ENCODE measurements at regions not wholly inside any gene's neighbourhood (a gene's known extent, or its start where the extent isn't known, plus 50 kb on each side); places are given as distances from the start of the nearest gene placed in this dataset.

DNA sequence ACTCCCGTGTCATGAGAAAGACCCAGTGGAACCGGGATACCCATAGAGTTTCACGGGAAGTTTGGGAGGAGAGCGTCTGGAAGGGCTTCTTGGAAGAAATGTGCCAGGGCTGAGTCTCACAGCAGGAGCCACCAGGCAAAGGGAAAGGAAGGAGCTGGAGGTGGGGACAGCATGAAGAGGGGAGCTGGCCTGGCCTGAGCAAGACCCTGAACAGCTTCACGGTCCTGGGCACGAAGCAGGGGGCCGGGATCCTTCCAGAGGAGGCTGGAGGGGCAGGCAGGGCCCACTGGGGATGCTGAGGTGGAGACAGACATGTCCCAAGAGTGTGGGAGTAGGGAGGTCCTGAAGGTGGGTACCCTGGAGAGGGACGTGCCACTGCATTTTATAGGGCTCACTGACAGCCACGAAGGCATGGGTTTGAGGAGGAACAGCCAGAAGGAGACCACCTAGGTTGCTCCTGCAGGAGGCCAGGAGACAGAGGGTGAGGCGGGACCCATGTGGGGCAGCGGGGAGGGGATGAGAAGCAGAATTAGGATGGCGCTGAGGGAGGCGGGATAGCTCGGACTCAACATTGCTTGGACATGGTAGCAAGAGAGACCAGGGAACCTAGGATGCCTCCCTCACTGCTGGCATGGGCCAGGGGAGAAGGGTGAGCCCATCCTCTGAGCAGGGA is 168.1 kb upstream of the ID2 start:
- Histone ChIP-seq H3K9ac (ENCODE audit: low read depth, low read length, poor library complexity, severe bottlenecking) (peak overlapping the region; percentile 84), H3K9me3 (ENCODE audit: insufficient read depth, low read depth, low read length) (peaks cover 14% of the 10 kb centered on the region; the same call in 1 of the 2 replicates), H3K9me2 (replicated peaks; ENCODE audit: low read depth, low read length) (no peaks in the 10 kb centered on the region), H3K27me3 (ENCODE audit: insufficient read depth, low read length, poor library complexity, severe bottlenecking) (no peaks in the 10 kb centered on the region), H3K36me3 (ENCODE audit: insufficient read depth, low read length) (no peaks in the 10 kb centered on the region), H2AFZ (ENCODE audit: low read length) (no peak overlapping the region), H3K4me3 (ENCODE audit: low read length, poor library complexity, severe bottlenecking) (no peak overlapping the region), H3F3A (ENCODE audit: low read depth) (peaks cover 17% of the 10 kb centered on the region), H4K20me1 (ENCODE audit: insufficient read depth, low read length, poor library complexity, severe bottlenecking) (no peaks in the 10 kb centered on the region), H3K4me1 (ENCODE audit: insufficient read depth, low read length, poor library complexity, severe bottlenecking) (peaks cover 55% of the 10 kb centered on the region), H3K79me2 (ENCODE audit: insufficient read depth, low read length) (no peaks in the 10 kb centered on the region), H3K4me2 (ENCODE audit: low read depth, low read length, poor library complexity, severe bottlenecking) (peak overlapping the region; percentile 86)
- TF ChIP-seq EZH2phosphoT487 (IDR thresholded peaks at IDR 0.05; ENCODE audit: borderline replicate concordance), result no peak
- TF ChIP-seq, protein P1, sequence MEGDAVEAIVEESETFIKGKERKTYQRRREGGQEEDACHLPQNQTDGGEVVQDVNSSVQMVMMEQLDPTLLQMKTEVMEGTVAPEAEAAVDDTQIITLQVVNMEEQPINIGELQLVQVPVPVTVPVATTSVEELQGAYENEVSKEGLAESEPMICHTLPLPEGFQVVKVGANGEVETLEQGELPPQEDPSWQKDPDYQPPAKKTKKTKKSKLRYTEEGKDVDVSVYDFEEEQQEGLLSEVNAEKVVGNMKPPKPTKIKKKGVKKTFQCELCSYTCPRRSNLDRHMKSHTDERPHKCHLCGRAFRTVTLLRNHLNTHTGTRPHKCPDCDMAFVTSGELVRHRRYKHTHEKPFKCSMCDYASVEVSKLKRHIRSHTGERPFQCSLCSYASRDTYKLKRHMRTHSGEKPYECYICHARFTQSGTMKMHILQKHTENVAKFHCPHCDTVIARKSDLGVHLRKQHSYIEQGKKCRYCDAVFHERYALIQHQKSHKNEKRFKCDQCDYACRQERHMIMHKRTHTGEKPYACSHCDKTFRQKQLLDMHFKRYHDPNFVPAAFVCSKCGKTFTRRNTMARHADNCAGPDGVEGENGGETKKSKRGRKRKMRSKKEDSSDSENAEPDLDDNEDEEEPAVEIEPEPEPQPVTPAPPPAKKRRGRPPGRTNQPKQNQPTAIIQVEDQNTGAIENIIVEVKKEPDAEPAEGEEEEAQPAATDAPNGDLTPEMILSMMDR (conservative IDR thresholded peaks at IDR 0.05; ENCODE audit: low read length), result no peak

DNA sequence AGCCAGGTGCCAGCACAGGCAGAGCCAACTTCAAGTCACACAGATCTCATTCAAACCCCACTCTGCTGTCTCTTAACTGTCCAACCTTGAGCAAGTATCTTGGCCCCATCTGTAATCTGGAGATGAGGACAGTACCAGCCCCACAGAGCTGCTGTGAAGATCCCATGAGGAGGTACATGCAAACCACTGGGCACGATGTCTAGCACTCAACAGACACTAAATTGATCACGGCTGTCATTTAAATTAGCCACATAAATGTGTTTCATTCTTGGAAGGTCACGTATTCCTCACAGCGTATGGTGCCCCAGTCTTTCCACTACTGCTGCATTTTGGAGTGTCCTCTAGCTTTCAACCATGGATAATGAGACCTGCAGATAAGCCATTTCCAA is 167.6 kb upstream of the ID2 start:
- Histone ChIP-seq H4K20me1 (ENCODE audit: insufficient read depth, low read length, poor library complexity, severe bottlenecking) (no peaks in the 10 kb centered on the region), H3K4me3 (ENCODE audit: low read length, poor library complexity, severe bottlenecking) (peak overlapping the region; percentile 67), H3K27me3 (ENCODE audit: insufficient read depth, low read length, poor library complexity, severe bottlenecking) (no peaks in the 10 kb centered on the region), H3K9ac (ENCODE audit: low read depth, low read length, poor library complexity, severe bottlenecking) (peak overlapping the region; percentile 84), H3K4me1 (ENCODE audit: insufficient read depth, low read length, poor library complexity, severe bottlenecking) (peaks cover 58% of the 10 kb centered on the region), H3K36me3 (ENCODE audit: insufficient read depth, low read length) (no peaks in the 10 kb centered on the region), H3K4me2 (ENCODE audit: low read depth, low read length, poor library complexity, severe bottlenecking) (peak overlapping the region; percentile 86), H3K79me2 (ENCODE audit: insufficient read depth, low read length) (no peaks in the 10 kb centered on the region), H3K9me3 (ENCODE audit: insufficient read depth, low read depth, low read length) (peaks cover 11% of the 10 kb centered on the region; the same call in 1 of the 2 replicates), H3F3A (ENCODE audit: low read depth) (peaks cover 17% of the 10 kb centered on the region), H2AFZ (ENCODE audit: low read length) (no peak overlapping the region), H3K9me2 (replicated peaks; ENCODE audit: low read depth, low read length) (no peaks in the 10 kb centered on the region)
- TF ChIP-seq EZH2phosphoT487 (IDR thresholded peaks at IDR 0.05; ENCODE audit: borderline replicate concordance), result no peak
- TF ChIP-seq, protein P1 (conservative IDR thresholded peaks at IDR 0.05; ENCODE audit: low read length), result no peak

- peaks cover 17% of the 10 kb centered on the region for H3F3A ChIP-seq (ENCODE audit: low read depth)
- H3K9ac ChIP-seq (ENCODE audit: low read depth, low read length, poor library complexity, severe bottlenecking), result peak overlapping the region; percentile 84
- TF ChIP-seq, protein P1 (conservative IDR thresholded peaks at IDR 0.05; ENCODE audit: low read length), result no peak
- no peak for TF ChIP-seq EZH2phosphoT487 (IDR thresholded peaks at IDR 0.05; ENCODE audit: borderline replicate concordance)
- H3K79me2 ChIP-seq (ENCODE audit: insufficient read depth, low read length), result no peaks in the 10 kb centered on the region
- peak overlapping the region; percentile 67 for H3K4me3 ChIP-seq (ENCODE audit: low read length, poor library complexity, severe bottlenecking)
- H4K20me1 ChIP-seq (ENCODE audit: insufficient read depth, low read length, poor library complexity, severe bottlenecking), result no peaks in the 10 kb centered on the region
- H3K36me3 ChIP-seq (ENCODE audit: insufficient read depth, low read length), result no peaks in the 10 kb centered on the region
- no peaks in the 10 kb centered on the region for H3K9me2 ChIP-seq (replicated peaks; ENCODE audit: low read depth, low read length)
- H3K9me3 ChIP-seq (ENCODE audit: insufficient read depth, low read depth, low read length), result peaks cover 4% of the 10 kb centered on the region; the same call in 1 of the 2 replicates
- H3K4me2 ChIP-seq (ENCODE audit: low read depth, low read length, poor library complexity, severe bottlenecking), result peak overlapping the region; percentile 86
- peaks cover 66% of the 10 kb centered on the region for H3K4me1 ChIP-seq (ENCODE audit: insufficient read depth, low read length, poor library complexity, severe bottlenecking)
- no peak overlapping the region for H2AFZ ChIP-seq (ENCODE audit: low read length)
- H3K27me3 ChIP-seq (ENCODE audit: insufficient read depth, low read length, poor library complexity, severe bottlenecking), result no peaks in the 10 kb centered on the region
These were observed 166.8 kb upstream of the ID2 start for GRCh38 chr2:8514796-8515758.

Data from Loucy (cell line).